ENCODE measurements at regions not wholly inside any gene's neighbourhood (a gene's known extent, or its start where the extent isn't known, plus 50 kb on each side); places are given as distances from the start of the nearest gene placed in this dataset.

DNA sequence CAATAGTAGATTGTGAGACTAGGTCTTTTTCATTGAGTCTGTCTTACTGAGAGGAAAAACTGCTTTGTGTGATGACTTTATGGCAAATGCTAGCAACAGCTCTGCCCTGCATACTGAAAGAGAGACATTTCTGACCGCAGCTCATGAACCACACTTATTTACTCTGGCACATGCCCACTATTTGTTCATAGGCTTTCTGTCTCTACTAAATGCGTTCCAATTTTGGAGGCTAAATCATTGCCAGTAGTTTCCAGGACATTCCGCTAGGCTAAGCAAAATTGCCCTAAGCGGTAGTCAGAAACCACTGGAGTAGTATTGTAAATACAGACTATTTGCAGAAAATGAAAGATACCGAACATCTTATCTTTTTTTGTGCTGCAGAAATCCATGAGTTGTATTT, 55.6 kb upstream of the DLX6 start:
- TF ChIP-seq, protein P1, sequence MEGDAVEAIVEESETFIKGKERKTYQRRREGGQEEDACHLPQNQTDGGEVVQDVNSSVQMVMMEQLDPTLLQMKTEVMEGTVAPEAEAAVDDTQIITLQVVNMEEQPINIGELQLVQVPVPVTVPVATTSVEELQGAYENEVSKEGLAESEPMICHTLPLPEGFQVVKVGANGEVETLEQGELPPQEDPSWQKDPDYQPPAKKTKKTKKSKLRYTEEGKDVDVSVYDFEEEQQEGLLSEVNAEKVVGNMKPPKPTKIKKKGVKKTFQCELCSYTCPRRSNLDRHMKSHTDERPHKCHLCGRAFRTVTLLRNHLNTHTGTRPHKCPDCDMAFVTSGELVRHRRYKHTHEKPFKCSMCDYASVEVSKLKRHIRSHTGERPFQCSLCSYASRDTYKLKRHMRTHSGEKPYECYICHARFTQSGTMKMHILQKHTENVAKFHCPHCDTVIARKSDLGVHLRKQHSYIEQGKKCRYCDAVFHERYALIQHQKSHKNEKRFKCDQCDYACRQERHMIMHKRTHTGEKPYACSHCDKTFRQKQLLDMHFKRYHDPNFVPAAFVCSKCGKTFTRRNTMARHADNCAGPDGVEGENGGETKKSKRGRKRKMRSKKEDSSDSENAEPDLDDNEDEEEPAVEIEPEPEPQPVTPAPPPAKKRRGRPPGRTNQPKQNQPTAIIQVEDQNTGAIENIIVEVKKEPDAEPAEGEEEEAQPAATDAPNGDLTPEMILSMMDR (IDR thresholded peaks at IDR 0.05), result peak in 1 of 3 donors; percentile 32
- TF ChIP-seq POLR2AphosphoS5 (IDR thresholded peaks at IDR 0.05) (no peak), POLR2A (IDR thresholded peaks at IDR 0.05) (no peak)

Measured in breast epithelium (tissue), 3 donors.